ENCODE measurements at regions not wholly inside any gene's neighbourhood (a gene's known extent, or its start where the extent isn't known, plus 50 kb on each side); places are given as distances from the start of the nearest gene placed in this dataset.

- no peak for TF ChIP-seq JUND (IDR thresholded peaks at IDR 0.05; ENCODE audit: low read depth)
- in situ Hi-C loops (cut with HindIII; ENCODE audit: low pct_unique_long_range_greater_than_20kb, low sequenced_read_pairs) = no loop called here
- DNase-seq (ENCODE audit: low read depth in 1 of 2, low spot score in 1 of 2) = no peak
Observed at GRCh38 chr5:123753937-123754891, 242.2 kb downstream of the CSNK1G3 start.

GRCh38 chr5:123753180-123753936 is 241.4 kb downstream of the CSNK1G3 start:
- no peak for DNase-seq (ENCODE audit: low read depth in 1 of 2, low spot score in 1 of 2)
- no peak for TF ChIP-seq JUND (IDR thresholded peaks at IDR 0.05; ENCODE audit: low read depth)
- in situ Hi-C loops (cut with HindIII; ENCODE audit: low pct_unique_long_range_greater_than_20kb, low sequenced_read_pairs) = no loop called here

GRCh38 chr5:123752552-123753179 is 240.7 kb downstream of the CSNK1G3 start:
- no peak for DNase-seq (ENCODE audit: low read depth in 1 of 2, low spot score in 1 of 2)
- in situ Hi-C loops (cut with HindIII; ENCODE audit: low pct_unique_long_range_greater_than_20kb, low sequenced_read_pairs) = no loop called here
- no peak for TF ChIP-seq JUND (IDR thresholded peaks at IDR 0.05; ENCODE audit: low read depth)

- no peak for TF ChIP-seq JUND (IDR thresholded peaks at IDR 0.05; ENCODE audit: low read depth)
- in situ Hi-C loops (cut with HindIII; ENCODE audit: low pct_unique_long_range_greater_than_20kb, low sequenced_read_pairs) = no loop called here
- no peak for DNase-seq (ENCODE audit: low read depth in 1 of 2, low spot score in 1 of 2)
Observed at GRCh38 chr5:123751670-123752069, 239.7 kb downstream of the CSNK1G3 start.

- no peak for DNase-seq (ENCODE audit: low read depth in 1 of 2, low spot score in 1 of 2)
- in situ Hi-C loops (cut with HindIII; ENCODE audit: low pct_unique_long_range_greater_than_20kb, low sequenced_read_pairs) = no loop called here
- no peak for TF ChIP-seq JUND (IDR thresholded peaks at IDR 0.05; ENCODE audit: low read depth)
Observed at GRCh38 chr5:123748239-123748638, 236.3 kb downstream of the CSNK1G3 start.

- DNase-seq (ENCODE audit: low read depth in 1 of 2, low spot score in 1 of 2) = no peak
- in situ Hi-C loops (cut with HindIII; ENCODE audit: low pct_unique_long_range_greater_than_20kb, low sequenced_read_pairs) = no loop called here
- TF ChIP-seq JUND (IDR thresholded peaks at IDR 0.05; ENCODE audit: low read depth) = no peak
Observed at GRCh38 chr5:123746683-123747360, 234.8 kb downstream of the CSNK1G3 start.

GRCh38 chr5:123743990-123744583 is 232.1 kb downstream of the CSNK1G3 start:
- TF ChIP-seq JUND (IDR thresholded peaks at IDR 0.05; ENCODE audit: low read depth) = no peak
- no peak for DNase-seq (ENCODE audit: low read depth in 1 of 2, low spot score in 1 of 2)
- in situ Hi-C loops (cut with HindIII; ENCODE audit: low pct_unique_long_range_greater_than_20kb, low sequenced_read_pairs) = no loop called here

GRCh38 chr5:123735384-123735783 is 223.4 kb downstream of the CSNK1G3 start:
- TF ChIP-seq JUND (IDR thresholded peaks at IDR 0.05; ENCODE audit: low read depth) = no peak
- no peak for DNase-seq (ENCODE audit: low read depth in 1 of 2, low spot score in 1 of 2)
- in situ Hi-C loops (cut with HindIII; ENCODE audit: low pct_unique_long_range_greater_than_20kb, low sequenced_read_pairs) = no loop called here

GRCh38 chr5:123732257-123732656 is 220.3 kb downstream of the CSNK1G3 start:
- no peak for TF ChIP-seq JUND (IDR thresholded peaks at IDR 0.05; ENCODE audit: low read depth)
- DNase-seq (ENCODE audit: low read depth in 1 of 2, low spot score in 1 of 2) = no peak
- in situ Hi-C loops (cut with HindIII; ENCODE audit: low pct_unique_long_range_greater_than_20kb, low sequenced_read_pairs) = no loop called here

GRCh38 chr5:123722451-123722850 is 210.5 kb downstream of the CSNK1G3 start:
- TF ChIP-seq JUND (IDR thresholded peaks at IDR 0.05; ENCODE audit: low read depth) = no peak
- in situ Hi-C loops (cut with HindIII; ENCODE audit: low pct_unique_long_range_greater_than_20kb, low sequenced_read_pairs) = no loop called here
- DNase-seq (ENCODE audit: low read depth in 1 of 2, low spot score in 1 of 2) = no peak

GRCh38 chr5:123721675-123722276 is 209.8 kb downstream of the CSNK1G3 start:
- DNase-seq (ENCODE audit: low read depth in 1 of 2, low spot score in 1 of 2) = no peak
- no peak for TF ChIP-seq JUND (IDR thresholded peaks at IDR 0.05; ENCODE audit: low read depth)
- in situ Hi-C loops (cut with HindIII; ENCODE audit: low pct_unique_long_range_greater_than_20kb, low sequenced_read_pairs) = no loop called here

All from T47D (cell line).